ELF-1 (cell line): ENCODE measurements at regions not wholly inside any gene's neighbourhood (a gene's known extent, or its start where the extent isn't known, plus 50 kb on each side); places are given as distances from the start of the nearest gene placed in this dataset.

Experiments used
- DNase-seq: peaks from one replicate; pipeline ENCODE4 v3.0.0-alpha.2; 2016; ENCODE audit warnings: low read depth, low spot score

- no peak for DNase-seq
These were observed 56.3 kb downstream of the AGTR2 start for GRCh38 chrX:116226665-116227484.

- DNase-seq = no peak
These were observed 59.8 kb downstream of the AGTR2 start for GRCh38 chrX:116230130-116230898.

GRCh38 chrX:116232833-116233232 lies 62.3 kb downstream of the AGTR2 start:
- DNase-seq = no peak

- DNase-seq = no peak
These were observed 66.1 kb downstream of the AGTR2 start for GRCh38 chrX:116236666-116237065.

- DNase-seq = no peak
These were observed 67.5 kb downstream of the AGTR2 start for GRCh38 chrX:116238093-116238492.

- no peak for DNase-seq
These were observed 68.2 kb downstream of the AGTR2 start for GRCh38 chrX:116238567-116239255.

- DNase-seq = no peak
These were observed 69.6 kb downstream of the AGTR2 start for GRCh38 chrX:116239944-116240840.

- no peak for DNase-seq
These were observed 70.5 kb downstream of the AGTR2 start for GRCh38 chrX:116241001-116241400.

- DNase-seq = no peak
These were observed 72.5 kb downstream of the AGTR2 start for GRCh38 chrX:116243039-116243438.

- no peak for DNase-seq
These were observed 75.7 kb downstream of the AGTR2 start for GRCh38 chrX:116246261-116246660.

GRCh38 chrX:116267511-116268040 lies 97.0 kb downstream of the AGTR2 start:
- DNase-seq = no peak

- DNase-seq = peak; percentile 8
These were observed 101.8 kb downstream of the AGTR2 start for GRCh38 chrX:116272322-116272721.

GRCh38 chrX:116272861-116273260 lies 102.3 kb downstream of the AGTR2 start:
- no peak for DNase-seq

GRCh38 chrX:116276261-116276660 lies 105.7 kb downstream of the AGTR2 start:
- no peak for DNase-seq

GRCh38 chrX:116277351-116278225 lies 107.0 kb downstream of the AGTR2 start:
- no peak for DNase-seq

- no peak for DNase-seq
These were observed 108.3 kb downstream of the AGTR2 start for GRCh38 chrX:116278826-116279225.

- DNase-seq = no peak
These were observed 110.6 kb downstream of the AGTR2 start for GRCh38 chrX:116281106-116281505.

GRCh38 chrX:116282751-116283150 lies 112.2 kb downstream of the AGTR2 start:
- DNase-seq = no peak

- DNase-seq = no peak
These were observed 113.9 kb downstream of the AGTR2 start for GRCh38 chrX:116284400-116284799.

- no peak for DNase-seq
These were observed 115.0 kb downstream of the AGTR2 start for GRCh38 chrX:116285501-116285900.
